ENCODE measurements at regions not wholly inside any gene's neighbourhood (a gene's known extent, or its start where the extent isn't known, plus 50 kb on each side); places are given as distances from the start of the nearest gene placed in this dataset.

DNA sequence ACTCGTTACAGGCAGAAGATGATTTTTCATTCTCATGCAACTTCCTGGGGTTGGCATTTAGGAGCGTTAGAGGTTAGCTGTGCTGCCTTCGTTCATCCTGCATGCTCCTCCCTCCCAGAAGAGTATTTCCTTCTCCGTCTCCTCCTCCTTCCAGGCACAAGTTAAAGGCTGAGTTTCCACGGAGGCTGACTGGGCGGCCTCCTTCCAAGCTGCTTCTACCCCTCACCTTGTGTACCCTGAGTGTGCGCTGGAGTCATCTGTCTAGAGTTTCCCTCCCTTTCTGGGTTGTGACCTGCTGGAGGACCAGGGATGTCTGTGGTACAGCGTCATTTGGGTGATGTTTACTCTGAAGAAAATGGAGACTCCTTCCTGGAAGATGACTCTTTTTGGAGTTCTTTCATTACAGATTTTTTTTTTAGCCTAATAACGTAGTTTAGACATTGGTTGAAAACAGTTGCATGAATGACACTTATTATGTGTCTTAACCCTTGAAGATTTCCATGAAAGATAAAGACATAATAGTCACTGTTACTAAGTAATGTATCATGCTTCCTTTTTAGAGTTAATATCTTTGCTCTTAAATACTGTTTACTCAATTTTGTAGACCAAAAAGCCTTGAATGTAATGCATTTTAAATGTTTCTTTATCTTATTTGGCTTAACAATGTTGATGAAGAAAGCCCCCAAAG is 146.9 kb downstream of the TENT4A start:
- no peak for TF ChIP-seq GATA3 (IDR thresholded peaks at IDR 0.05; ENCODE audit: low read depth, low read length)
- TF ChIP-seq GATA2 (IDR thresholded peaks at IDR 0.05; ENCODE audit: low read depth, low read length) = no peak
